ENCODE measurements at regions not wholly inside any gene's neighbourhood (a gene's known extent, or its start where the extent isn't known, plus 50 kb on each side); places are given as distances from the start of the nearest gene placed in this dataset.

- no peak for DNase-seq (ENCODE audit: low read depth, low spot score)
Observed at GRCh38 chr21:35375115-35375514, 326.0 kb upstream of the RUNX1 start.

GRCh38 chr21:35373998-35374397 lies 324.9 kb upstream of the RUNX1 start:
- DNase-seq (ENCODE audit: low read depth, low spot score): no peak

- DNase-seq (ENCODE audit: low read depth, low spot score): no peak
Observed at GRCh38 chr21:35372201-35372600, 323.1 kb upstream of the RUNX1 start.

GRCh38 chr21:35370671-35371070 lies 321.6 kb upstream of the RUNX1 start:
- DNase-seq (ENCODE audit: low read depth, low spot score): no peak

GRCh38 chr21:35370071-35370470 lies 321.0 kb upstream of the RUNX1 start:
- DNase-seq (ENCODE audit: low read depth, low spot score): no peak

- DNase-seq (ENCODE audit: low read depth, low spot score): no peak
Observed at GRCh38 chr21:35368326-35368725, 319.2 kb upstream of the RUNX1 start.

GRCh38 chr21:35367553-35367952 lies 318.5 kb upstream of the RUNX1 start:
- DNase-seq (ENCODE audit: low read depth, low spot score): no peak

GRCh38 chr21:35366394-35367080 lies 317.4 kb upstream of the RUNX1 start:
- DNase-seq (ENCODE audit: low read depth, low spot score): no peak

GRCh38 chr21:35363458-35363857 lies 314.4 kb upstream of the RUNX1 start:
- DNase-seq (ENCODE audit: low read depth, low spot score): no peak

- no peak for DNase-seq (ENCODE audit: low read depth, low spot score)
Observed at GRCh38 chr21:35361988-35362387, 312.9 kb upstream of the RUNX1 start.

- no peak for DNase-seq (ENCODE audit: low read depth, low spot score)
Observed at GRCh38 chr21:35360870-35361570, 311.9 kb upstream of the RUNX1 start.

- no peak for DNase-seq (ENCODE audit: low read depth, low spot score)
Observed at GRCh38 chr21:35359076-35359475, 310.0 kb upstream of the RUNX1 start.

- DNase-seq (ENCODE audit: low read depth, low spot score): no peak
Observed at GRCh38 chr21:35358008-35358407, 308.9 kb upstream of the RUNX1 start.

- no peak for DNase-seq (ENCODE audit: low read depth, low spot score)
Observed at GRCh38 chr21:35357041-35357780, 308.1 kb upstream of the RUNX1 start.

GRCh38 chr21:35354078-35354477 lies 305.0 kb upstream of the RUNX1 start:
- DNase-seq (ENCODE audit: low read depth, low spot score): no peak

- DNase-seq (ENCODE audit: low read depth, low spot score): no peak
Observed at GRCh38 chr21:35352793-35353192, 303.7 kb upstream of the RUNX1 start.

GRCh38 chr21:35352066-35352770 lies 303.1 kb upstream of the RUNX1 start:
- DNase-seq (ENCODE audit: low read depth, low spot score): no peak

GRCh38 chr21:35351434-35351833 lies 302.3 kb upstream of the RUNX1 start:
- DNase-seq (ENCODE audit: low read depth, low spot score): no peak

- DNase-seq (ENCODE audit: low read depth, low spot score): no peak
Observed at GRCh38 chr21:35350965-35351364, 301.9 kb upstream of the RUNX1 start.

GRCh38 chr21:35349376-35350080 lies 300.4 kb upstream of the RUNX1 start:
- no peak for DNase-seq (ENCODE audit: low read depth, low spot score)

GRCh38 chr21:35348686-35349085 lies 299.6 kb upstream of the RUNX1 start:
- DNase-seq (ENCODE audit: low read depth, low spot score): no peak
